ENCODE measurements at regions not wholly inside any gene's neighbourhood (a gene's known extent, or its start where the extent isn't known, plus 50 kb on each side); places are given as distances from the start of the nearest gene placed in this dataset.

- TF ChIP-seq, protein P1, sequence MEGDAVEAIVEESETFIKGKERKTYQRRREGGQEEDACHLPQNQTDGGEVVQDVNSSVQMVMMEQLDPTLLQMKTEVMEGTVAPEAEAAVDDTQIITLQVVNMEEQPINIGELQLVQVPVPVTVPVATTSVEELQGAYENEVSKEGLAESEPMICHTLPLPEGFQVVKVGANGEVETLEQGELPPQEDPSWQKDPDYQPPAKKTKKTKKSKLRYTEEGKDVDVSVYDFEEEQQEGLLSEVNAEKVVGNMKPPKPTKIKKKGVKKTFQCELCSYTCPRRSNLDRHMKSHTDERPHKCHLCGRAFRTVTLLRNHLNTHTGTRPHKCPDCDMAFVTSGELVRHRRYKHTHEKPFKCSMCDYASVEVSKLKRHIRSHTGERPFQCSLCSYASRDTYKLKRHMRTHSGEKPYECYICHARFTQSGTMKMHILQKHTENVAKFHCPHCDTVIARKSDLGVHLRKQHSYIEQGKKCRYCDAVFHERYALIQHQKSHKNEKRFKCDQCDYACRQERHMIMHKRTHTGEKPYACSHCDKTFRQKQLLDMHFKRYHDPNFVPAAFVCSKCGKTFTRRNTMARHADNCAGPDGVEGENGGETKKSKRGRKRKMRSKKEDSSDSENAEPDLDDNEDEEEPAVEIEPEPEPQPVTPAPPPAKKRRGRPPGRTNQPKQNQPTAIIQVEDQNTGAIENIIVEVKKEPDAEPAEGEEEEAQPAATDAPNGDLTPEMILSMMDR (IDR thresholded peaks at IDR 0.05 in 2 of 3, conservative IDR thresholded peaks at IDR 0.05 in 1 of 3; ENCODE audit: control insufficient read depth in 2 of 3, extremely low read depth in 1 of 3, insufficient read depth in 1 of 3, low read depth in 3 of 3, low read length in 3 of 3) = no peak
- no peak for TF ChIP-seq ELK1 (IDR thresholded peaks at IDR 0.05; ENCODE audit: low read depth, low read length)
- TF ChIP-seq CBX5 (IDR thresholded peaks at IDR 0.05; ENCODE audit: low read depth) = no peak
- TF ChIP-seq STAT3 (IDR thresholded peaks at IDR 0.05; ENCODE audit: low read depth, low read length) = no peak
- TF ChIP-seq ZNF274 (IDR thresholded peaks at IDR 0.05; ENCODE audit: insufficient read depth, insufficient read length) = no peak
- no peak for TF ChIP-seq PML (IDR thresholded peaks at IDR 0.05; ENCODE audit: low read length)
- TF ChIP-seq BCL3 (IDR thresholded peaks at IDR 0.05; ENCODE audit: borderline replicate concordance, insufficient read depth, low read depth, low read length, poor library complexity, severe bottlenecking) = no peak
- no peak for TF ChIP-seq RELA (IDR thresholded peaks at IDR 0.05; ENCODE audit: borderline replicate concordance, partially characterized antibody)
These were observed 565.6 kb downstream of the MTRR start for GRCh38 chr5:8434501-8434900.

Measured in GM12878 (cell line).